Breast epithelium (tissue), 4 donors: ENCODE measurements at regions not wholly inside any gene's neighbourhood (a gene's known extent, or its start where the extent isn't known, plus 50 kb on each side); places are given as distances from the start of the nearest gene placed in this dataset.

Experiments
- DNase-seq, 2 donors: peaks; one replicate each; pipeline ENCODE4 v3.0.0-alpha.2; 2019; ENCODE audit warnings: low spot score in 2 of 2
- H3K27ac ChIP-seq, 2 donors: fragments of 200-600 bp; sonication (generic) in 1 of 2; one replicate each; pipeline ENCODE4 v1.5.1; 2016 to 2019; ENCODE audit warnings: mild to moderate bottlenecking in 1 of 2
- H3K27me3 ChIP-seq, 2 donors: fragments of 200-600 bp; sonication (generic) in 1 of 2; one replicate each; pipeline versions ENCODE4 v1.5.1 to v1.6.0; 2017 to 2019; ENCODE audit warnings: control low read depth in 1 of 2, mild to moderate bottlenecking in 1 of 2
- H3K36me3 ChIP-seq: fragments of 200-600 bp; one replicate; pipeline ENCODE4 v1.5.1; 2019
- H3K4me1 ChIP-seq, 2 donors: fragments of 200-600 bp; sonication (generic); one replicate each; pipeline ENCODE4 v1.5.1; 2016 to 2019; ENCODE audit warnings: control low read depth in 1 of 2
- H3K4me3 ChIP-seq, 3 donors: fragments of 200-600 bp; sonication (generic); 1 replicate in 2 of 3; 2 replicates in 1 of 3; pipeline ENCODE4 v1.5.1; 2016 to 2019; ENCODE audit warnings: mild to moderate bottlenecking in 3 of 3, moderate library complexity in 2 of 3
- H3K9me3 ChIP-seq, 2 donors: fragments of 200-600 bp; sonication (generic) in 1 of 2; one replicate each; pipeline ENCODE4 v1.5.1; 2016 to 2019; ENCODE audit warnings: control low read depth in 1 of 2
- POLR2A ChIP-seq: fragments of 450-650 bp; IDR thresholded peaks from one replicate; pipeline ENCODE4 v1.6.1; 2016; ENCODE audit warnings: antibody characterized with exemption, mild to moderate bottlenecking, moderate library complexity
- POLR2AphosphoS5 ChIP-seq, 3 donors: sonication (generic); formaldehyde crosslinking; IDR thresholded peaks; one replicate each; pipeline ENCODE4 v1.6.1; 2017; ENCODE audit warnings: antibody characterized with exemption in 3 of 3
- intact Hi-C: fragments of 100-400 bp; cut with DNase I; formaldehyde crosslinking; loops from one replicate; pipeline ENCODE4 v1.15.1; 2023; ENCODE audit warnings: low total_unique reads
- TF ChIP-seq, protein P1 (sequence below), 3 donors: fragments of 450-650 bp; IDR thresholded peaks; one replicate each; pipeline ENCODE4 v1.5.1; 2016 to 2017; ENCODE audit warnings: antibody characterized with exemption in 3 of 3, mild to moderate bottlenecking in 3 of 3, moderate library complexity in 3 of 3

- H3K4me3 ChIP-seq = no peak overlapping the region
- no peak for DNase-seq
Observed at GRCh38 chr18:4510160-4510559, 55.1 kb upstream of the DLGAP1 start.

More at GRCh38 chr18:4510160-4510559, 55.1 kb upstream of the DLGAP1 start:
- Histone ChIP-seq H3K27me3 (no peaks in the 10 kb centered on the region), H3K27ac (no peak overlapping the region), H3K36me3 (no peaks in the 10 kb centered on the region), H3K4me1 (no peaks in the 10 kb centered on the region), H3K9me3 (peaks cover 0 to 3% of the 10 kb centered on the region in 2 donors)
- TF ChIP-seq, protein P1, sequence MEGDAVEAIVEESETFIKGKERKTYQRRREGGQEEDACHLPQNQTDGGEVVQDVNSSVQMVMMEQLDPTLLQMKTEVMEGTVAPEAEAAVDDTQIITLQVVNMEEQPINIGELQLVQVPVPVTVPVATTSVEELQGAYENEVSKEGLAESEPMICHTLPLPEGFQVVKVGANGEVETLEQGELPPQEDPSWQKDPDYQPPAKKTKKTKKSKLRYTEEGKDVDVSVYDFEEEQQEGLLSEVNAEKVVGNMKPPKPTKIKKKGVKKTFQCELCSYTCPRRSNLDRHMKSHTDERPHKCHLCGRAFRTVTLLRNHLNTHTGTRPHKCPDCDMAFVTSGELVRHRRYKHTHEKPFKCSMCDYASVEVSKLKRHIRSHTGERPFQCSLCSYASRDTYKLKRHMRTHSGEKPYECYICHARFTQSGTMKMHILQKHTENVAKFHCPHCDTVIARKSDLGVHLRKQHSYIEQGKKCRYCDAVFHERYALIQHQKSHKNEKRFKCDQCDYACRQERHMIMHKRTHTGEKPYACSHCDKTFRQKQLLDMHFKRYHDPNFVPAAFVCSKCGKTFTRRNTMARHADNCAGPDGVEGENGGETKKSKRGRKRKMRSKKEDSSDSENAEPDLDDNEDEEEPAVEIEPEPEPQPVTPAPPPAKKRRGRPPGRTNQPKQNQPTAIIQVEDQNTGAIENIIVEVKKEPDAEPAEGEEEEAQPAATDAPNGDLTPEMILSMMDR (IDR thresholded peaks at IDR 0.05) = no peak
- TF ChIP-seq POLR2A (no peak), POLR2AphosphoS5 (IDR thresholded peaks at IDR 0.05) (no peak)
- intact Hi-C loops = no loop called here
